SH-SY5Y (cell line): ENCODE measurements at regions not wholly inside any gene's neighbourhood (a gene's known extent, or its start where the extent isn't known, plus 50 kb on each side); places are given as distances from the start of the nearest gene placed in this dataset.

Experiments
- GATA2 ChIP-seq: IDR thresholded peaks from 2 replicates; pipeline ENCODE4 v1.6.1; 2011; ENCODE audit warnings: mild to moderate bottlenecking, low read depth, low read length
- GATA3 ChIP-seq: IDR thresholded peaks from 2 replicates; pipeline ENCODE4 v1.6.1; 2011; ENCODE audit warnings: low read depth, mild to moderate bottlenecking, low read length, moderate library complexity

DNA sequence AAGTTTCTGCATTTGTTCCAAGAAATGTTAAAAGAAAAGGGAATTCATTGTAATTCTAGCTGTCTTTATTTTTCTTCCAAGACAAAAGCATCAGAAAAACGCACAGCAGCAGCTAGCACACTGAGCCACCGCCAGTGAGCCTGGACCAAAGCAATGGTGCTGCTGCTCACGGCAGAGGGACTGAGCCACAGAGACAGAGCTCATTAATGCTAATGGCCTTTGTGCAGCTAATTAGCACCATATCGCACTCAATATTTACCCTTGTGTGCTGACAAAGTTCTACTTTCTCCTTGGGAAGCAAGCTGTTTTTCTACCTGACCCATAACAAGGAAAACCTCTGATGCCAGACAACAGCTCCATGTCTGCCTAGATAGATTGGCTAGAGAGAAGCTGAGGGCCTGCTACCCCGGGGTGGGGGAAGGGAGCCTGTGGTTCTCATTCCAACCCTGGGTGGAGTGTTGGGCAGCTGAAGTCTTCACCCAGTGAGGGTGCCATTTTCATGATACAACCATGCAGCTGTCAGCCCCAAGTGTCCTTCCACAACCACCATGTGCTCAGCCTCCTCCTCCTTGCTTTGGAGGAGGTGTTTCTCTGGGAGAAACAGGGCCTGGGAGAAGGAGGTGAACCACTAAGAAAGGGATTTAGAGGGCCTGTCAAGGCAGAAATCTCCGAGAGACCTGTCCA, 131.1 kb upstream of the NCAM1 start:
- TF ChIP-seq GATA3 (no peak), GATA2 (no peak)
